ENCODE measurements at regions not wholly inside any gene's neighbourhood (a gene's known extent, or its start where the extent isn't known, plus 50 kb on each side); places are given as distances from the start of the nearest gene placed in this dataset.

DNA sequence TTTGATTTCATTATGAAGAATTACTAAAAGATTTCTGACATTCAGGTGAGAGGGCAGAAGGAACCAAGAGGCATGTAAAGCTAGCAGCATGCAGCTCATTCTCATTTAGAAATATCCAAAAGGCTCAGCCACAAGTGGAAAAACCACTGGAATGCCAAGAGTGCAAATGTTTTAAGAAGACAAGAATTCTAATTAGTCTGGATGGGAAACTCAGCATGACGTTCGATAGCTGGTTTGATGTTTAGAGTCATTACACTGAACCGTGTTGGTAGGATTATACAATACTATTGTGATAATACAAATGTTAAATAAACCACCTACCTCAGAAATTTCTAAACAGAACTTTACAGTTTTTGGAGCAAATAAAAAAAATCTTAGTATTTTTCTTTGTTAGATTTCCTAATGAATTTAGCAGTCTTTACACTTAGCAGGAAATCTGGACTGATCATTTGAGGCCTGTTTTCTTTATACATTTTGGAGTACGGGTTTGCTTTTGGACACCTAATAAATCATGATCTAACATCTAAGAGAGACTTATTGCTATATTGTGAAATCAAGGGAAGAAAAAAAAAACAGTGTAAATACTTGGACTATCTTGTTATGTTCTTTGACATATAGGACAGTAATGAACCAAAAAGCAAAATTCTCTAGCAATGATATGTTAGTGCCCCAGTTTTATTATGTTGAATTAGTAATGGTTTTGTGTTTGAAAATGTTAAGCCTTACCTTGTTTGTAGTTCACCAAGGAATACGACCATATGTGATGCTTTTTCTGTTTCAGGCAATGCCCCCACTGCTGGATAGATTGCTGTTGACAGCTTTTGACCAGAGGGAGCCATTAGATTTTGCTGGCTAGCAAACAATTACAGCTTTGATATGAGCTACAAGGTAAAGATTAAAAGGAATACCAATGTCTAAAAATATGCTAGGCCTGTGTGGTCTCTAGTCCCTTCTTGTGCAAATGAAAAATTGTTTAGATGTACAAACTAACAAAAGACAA lies 354.1 kb upstream of the SEMA3A start (continued):
- TF ChIP-seq SIN3A (IDR thresholded peaks at IDR 0.05; ENCODE audit: low read depth) = no peak
- TF ChIP-seq ELF1 (IDR thresholded peaks at IDR 0.05; ENCODE audit: borderline replicate concordance, low read depth) = no peak
- TF ChIP-seq TCF7L2 (IDR thresholded peaks at IDR 0.05; ENCODE audit: borderline replicate concordance, extremely low read depth, insufficient read depth, insufficient read length) = no peak

DNA sequence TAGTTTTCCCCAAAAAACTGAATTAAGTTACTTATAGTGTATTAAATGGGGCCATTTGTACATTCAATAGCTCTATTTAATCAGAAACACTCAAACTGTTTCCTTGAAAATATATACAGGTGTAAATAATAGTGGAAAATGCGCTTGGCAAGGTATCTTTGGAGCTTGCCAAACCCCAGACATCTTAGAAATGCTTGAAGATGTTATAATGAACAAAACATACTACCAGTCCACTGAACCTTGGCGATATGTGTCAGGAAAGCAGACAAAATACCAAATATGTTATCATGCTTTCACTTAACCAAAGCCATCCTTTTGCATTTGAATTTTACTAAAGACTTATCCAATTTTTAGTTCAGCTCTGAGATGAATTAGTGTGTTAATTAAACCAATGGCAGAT lies 352.7 kb upstream of the SEMA3A start:
- intact Hi-C loops (cut with micrococcal nuclease) = no loop called here
- BruUV-seq (replicated peaks) = no TSS peak
- Histone ChIP-seq H3K4me1 (ENCODE audit: control insufficient read depth in 1 of 2, insufficient read depth in 2 of 2, low read length in 2 of 2) (no peaks in the 10 kb centered on the region), H3K4me2 (ENCODE audit: low read length) (no peak overlapping the region), H4K20me1 (ENCODE audit: insufficient read depth) (no peaks in the 10 kb centered on the region), H3K9me2 (ENCODE audit: insufficient read depth) (no peaks in the 10 kb centered on the region), H3K9ac (ENCODE audit: low read length) (no peak overlapping the region), H3K36me3 (ENCODE audit: control insufficient read depth in 1 of 2, insufficient read depth in 2 of 2, low read length in 2 of 2) (no peaks in the 10 kb centered on the region), H3K4me3 (replicated peaks in 1 of 2; ENCODE audit: low read depth in 1 of 2, low read length in 2 of 2) (no peak overlapping the region), H3K27me3 (ENCODE audit: insufficient read depth, low read length) (no peaks in the 10 kb centered on the region), H2AFZ (ENCODE audit: low read depth, low read length, poor library complexity, severe bottlenecking) (no peak overlapping the region), H3K79me2 (ENCODE audit: insufficient read depth, low read length) (no peaks in the 10 kb centered on the region), H3K9me3 (ENCODE audit: control insufficient read depth in 1 of 2, insufficient read depth in 1 of 2, low read depth in 1 of 2, low read length in 2 of 2) (no peaks in the 10 kb centered on the region), H3K27ac (ENCODE audit: low read depth, low read length) (no peak overlapping the region)
- RAD21 ChIA-PET (ENCODE audit: low non-redundant PET in 1 of 2, low total read pairs in 2 of 2, uncharacterized antibody in 2 of 2, unreplicated experiment in 2 of 2) = no interaction called here
- POLR2A ChIA-PET = no interaction called here
- CTCF ChIA-PET = no interaction called here
- TF ChIP-seq ZFX (IDR thresholded peaks at IDR 0.05) (no peak), ELF1 (IDR thresholded peaks at IDR 0.05; ENCODE audit: borderline replicate concordance, low read depth) (no peak), FOSL1 (IDR thresholded peaks at IDR 0.05; ENCODE audit: low read depth) (no peak), POLR2AphosphoS5 (IDR thresholded peaks at IDR 0.05; ENCODE audit: low read depth, low read length) (no peak), POLR2A (IDR thresholded peaks at IDR 0.05; ENCODE audit: borderline replicate concordance, extremely low read depth, insufficient read depth, insufficient read length) (no peak), EZH2 (IDR thresholded peaks at IDR 0.05) (no peak), CEBPB (IDR thresholded peaks at IDR 0.05; ENCODE audit: low read depth) (no peak), TCF7L2 (IDR thresholded peaks at IDR 0.05; ENCODE audit: borderline replicate concordance, extremely low read depth, insufficient read depth, insufficient read length) (no peak), YY1 (IDR thresholded peaks at IDR 0.05; ENCODE audit: extremely low read depth, insufficient replicate concordance, low read depth, low read length) (no peak), SRF (IDR thresholded peaks at IDR 0.05; ENCODE audit: low read depth) (no peak), SIN3A (IDR thresholded peaks at IDR 0.05; ENCODE audit: low read depth) (no peak), SP1 (IDR thresholded peaks at IDR 0.05; ENCODE audit: low read depth) (no peak)
- TF ChIP-seq, protein P1, sequence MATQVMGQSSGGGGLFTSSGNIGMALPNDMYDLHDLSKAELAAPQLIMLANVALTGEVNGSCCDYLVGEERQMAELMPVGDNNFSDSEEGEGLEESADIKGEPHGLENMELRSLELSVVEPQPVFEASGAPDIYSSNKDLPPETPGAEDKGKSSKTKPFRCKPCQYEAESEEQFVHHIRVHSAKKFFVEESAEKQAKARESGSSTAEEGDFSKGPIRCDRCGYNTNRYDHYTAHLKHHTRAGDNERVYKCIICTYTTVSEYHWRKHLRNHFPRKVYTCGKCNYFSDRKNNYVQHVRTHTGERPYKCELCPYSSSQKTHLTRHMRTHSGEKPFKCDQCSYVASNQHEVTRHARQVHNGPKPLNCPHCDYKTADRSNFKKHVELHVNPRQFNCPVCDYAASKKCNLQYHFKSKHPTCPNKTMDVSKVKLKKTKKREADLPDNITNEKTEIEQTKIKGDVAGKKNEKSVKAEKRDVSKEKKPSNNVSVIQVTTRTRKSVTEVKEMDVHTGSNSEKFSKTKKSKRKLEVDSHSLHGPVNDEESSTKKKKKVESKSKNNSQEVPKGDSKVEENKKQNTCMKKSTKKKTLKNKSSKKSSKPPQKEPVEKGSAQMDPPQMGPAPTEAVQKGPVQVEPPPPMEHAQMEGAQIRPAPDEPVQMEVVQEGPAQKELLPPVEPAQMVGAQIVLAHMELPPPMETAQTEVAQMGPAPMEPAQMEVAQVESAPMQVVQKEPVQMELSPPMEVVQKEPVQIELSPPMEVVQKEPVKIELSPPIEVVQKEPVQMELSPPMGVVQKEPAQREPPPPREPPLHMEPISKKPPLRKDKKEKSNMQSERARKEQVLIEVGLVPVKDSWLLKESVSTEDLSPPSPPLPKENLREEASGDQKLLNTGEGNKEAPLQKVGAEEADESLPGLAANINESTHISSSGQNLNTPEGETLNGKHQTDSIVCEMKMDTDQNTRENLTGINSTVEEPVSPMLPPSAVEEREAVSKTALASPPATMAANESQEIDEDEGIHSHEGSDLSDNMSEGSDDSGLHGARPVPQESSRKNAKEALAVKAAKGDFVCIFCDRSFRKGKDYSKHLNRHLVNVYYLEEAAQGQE (IDR thresholded peaks at IDR 0.05; ENCODE audit: low read depth) = no peak
- TF ChIP-seq, protein P2, sequence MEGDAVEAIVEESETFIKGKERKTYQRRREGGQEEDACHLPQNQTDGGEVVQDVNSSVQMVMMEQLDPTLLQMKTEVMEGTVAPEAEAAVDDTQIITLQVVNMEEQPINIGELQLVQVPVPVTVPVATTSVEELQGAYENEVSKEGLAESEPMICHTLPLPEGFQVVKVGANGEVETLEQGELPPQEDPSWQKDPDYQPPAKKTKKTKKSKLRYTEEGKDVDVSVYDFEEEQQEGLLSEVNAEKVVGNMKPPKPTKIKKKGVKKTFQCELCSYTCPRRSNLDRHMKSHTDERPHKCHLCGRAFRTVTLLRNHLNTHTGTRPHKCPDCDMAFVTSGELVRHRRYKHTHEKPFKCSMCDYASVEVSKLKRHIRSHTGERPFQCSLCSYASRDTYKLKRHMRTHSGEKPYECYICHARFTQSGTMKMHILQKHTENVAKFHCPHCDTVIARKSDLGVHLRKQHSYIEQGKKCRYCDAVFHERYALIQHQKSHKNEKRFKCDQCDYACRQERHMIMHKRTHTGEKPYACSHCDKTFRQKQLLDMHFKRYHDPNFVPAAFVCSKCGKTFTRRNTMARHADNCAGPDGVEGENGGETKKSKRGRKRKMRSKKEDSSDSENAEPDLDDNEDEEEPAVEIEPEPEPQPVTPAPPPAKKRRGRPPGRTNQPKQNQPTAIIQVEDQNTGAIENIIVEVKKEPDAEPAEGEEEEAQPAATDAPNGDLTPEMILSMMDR (IDR thresholded peaks at IDR 0.05 in 2 of 3, conservative IDR thresholded peaks at IDR 0.05 in 1 of 3; ENCODE audit: borderline replicate concordance in 1 of 3, insufficient read depth in 1 of 3, low read depth in 2 of 3, low read length in 2 of 3) = no peak
- TF ChIP-seq, protein P3, sequence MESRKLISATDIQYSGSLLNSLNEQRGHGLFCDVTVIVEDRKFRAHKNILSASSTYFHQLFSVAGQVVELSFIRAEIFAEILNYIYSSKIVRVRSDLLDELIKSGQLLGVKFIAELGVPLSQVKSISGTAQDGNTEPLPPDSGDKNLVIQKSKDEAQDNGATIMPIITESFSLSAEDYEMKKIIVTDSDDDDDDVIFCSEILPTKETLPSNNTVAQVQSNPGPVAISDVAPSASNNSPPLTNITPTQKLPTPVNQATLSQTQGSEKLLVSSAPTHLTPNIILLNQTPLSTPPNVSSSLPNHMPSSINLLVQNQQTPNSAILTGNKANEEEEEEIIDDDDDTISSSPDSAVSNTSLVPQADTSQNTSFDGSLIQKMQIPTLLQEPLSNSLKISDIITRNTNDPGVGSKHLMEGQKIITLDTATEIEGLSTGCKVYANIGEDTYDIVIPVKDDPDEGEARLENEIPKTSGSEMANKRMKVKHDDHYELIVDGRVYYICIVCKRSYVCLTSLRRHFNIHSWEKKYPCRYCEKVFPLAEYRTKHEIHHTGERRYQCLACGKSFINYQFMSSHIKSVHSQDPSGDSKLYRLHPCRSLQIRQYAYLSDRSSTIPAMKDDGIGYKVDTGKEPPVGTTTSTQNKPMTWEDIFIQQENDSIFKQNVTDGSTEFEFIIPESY (IDR thresholded peaks at IDR 0.05; ENCODE audit: extremely low read depth, insufficient replicate concordance, low read length) = no peak
- TF ChIP-seq, protein P4, sequence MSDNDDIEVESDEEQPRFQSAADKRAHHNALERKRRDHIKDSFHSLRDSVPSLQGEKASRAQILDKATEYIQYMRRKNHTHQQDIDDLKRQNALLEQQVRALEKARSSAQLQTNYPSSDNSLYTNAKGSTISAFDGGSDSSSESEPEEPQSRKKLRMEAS (IDR thresholded peaks at IDR 0.05) = no peak
- ATAC-seq (no peak), DNase-seq (ENCODE audit: low read depth, low spot score) (no peak)

Measured in HCT116 (cell line).